NOMO-1 treated with DMSO at 0.1 percent for 48 hours (cell line): ENCODE measurements at regions not wholly inside any gene's neighbourhood (a gene's known extent, or its start where the extent isn't known, plus 50 kb on each side); places are given as distances from the start of the nearest gene placed in this dataset.
"Not testable (repeated sequence)": the region's sequence is repeated elsewhere in the genome, so short reads cannot be mapped to it uniquely, and the experiment has no call there.

ENCODE experiments used
- DNase-seq: peaks from one replicate; lab custom pipeline; 2025; ENCODE audit not compliant: unreplicated experiment; lab: John Stamatoyannopoulos, UW

DNA sequence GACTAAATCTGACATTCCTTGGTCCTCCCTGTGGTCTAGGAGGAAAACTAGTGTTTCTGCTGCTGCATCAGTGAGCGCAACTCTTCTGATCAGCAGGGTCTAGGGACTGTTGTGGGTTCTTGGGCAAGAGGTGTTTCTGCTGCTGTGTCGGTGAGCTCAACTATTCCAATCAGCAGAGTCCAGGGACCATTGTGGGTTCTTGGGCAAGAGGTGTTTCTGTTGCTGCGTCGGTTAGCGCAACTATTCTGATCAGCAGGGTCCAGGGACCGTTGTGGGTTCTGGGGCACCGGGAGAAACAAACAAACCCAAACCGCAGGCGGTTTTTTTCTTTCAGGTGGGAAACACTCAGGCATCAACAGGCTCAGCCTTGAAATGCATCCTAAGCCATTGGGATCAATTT lies 140.9 kb downstream of the FASLG start:
- not testable (repeated sequence) for DNase-seq

DNA sequence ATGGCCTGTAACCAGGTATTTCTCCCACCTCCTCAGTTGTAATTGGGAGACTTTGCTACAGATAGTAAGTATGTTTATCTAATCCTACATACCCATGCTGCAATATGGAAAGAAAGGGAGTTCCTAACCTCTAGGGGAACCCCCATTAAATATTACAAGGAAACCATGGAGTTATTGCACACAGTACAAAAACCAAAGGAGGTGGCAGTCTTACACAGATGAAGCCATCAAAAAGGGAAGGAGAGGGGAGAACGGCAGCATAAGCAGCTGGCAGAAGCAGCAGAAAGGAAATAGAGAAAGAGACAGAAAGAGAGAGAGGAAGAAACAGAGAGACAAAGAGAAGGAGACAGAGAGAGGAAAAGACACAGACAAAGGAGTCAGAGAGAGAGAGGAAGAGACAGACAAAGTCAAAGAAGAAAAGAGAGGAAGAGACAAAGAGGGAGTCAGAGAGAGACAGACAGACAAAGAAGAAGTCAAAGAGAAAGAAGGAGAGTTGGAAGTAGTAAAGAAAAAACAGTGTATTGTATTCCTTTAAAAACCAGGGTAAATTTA lies 142.9 kb downstream of the FASLG start:
- no peak for DNase-seq

DNA sequence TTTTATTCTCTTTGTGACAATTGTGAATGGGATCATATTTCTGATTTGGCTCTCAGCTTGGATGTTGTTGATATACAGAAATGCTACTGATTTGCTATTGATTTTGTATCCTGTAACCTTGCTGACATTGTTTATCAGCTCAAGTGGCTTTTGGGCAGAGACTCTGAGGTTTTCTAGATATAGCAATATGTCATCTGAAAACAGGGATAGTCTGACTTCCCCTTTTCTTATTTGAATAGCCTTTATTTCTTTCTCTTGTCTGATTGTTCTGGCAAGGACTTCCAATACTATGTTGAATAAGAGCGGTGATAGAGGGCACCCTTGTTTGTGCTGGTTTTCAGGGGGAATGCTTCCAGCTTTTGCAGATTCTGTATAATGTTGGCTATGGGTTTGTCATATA lies 150.8 kb downstream of the FASLG start:
- DNase-seq, result peak; percentile 27

GRCh38 chr1:172810480-172811175 lies 151.7 kb downstream of the FASLG start:
- peak; percentile 46 for DNase-seq

- DNase-seq, result no peak
Observed at GRCh38 chr1:172811694-172812093, 152.8 kb downstream of the FASLG start.

DNA sequence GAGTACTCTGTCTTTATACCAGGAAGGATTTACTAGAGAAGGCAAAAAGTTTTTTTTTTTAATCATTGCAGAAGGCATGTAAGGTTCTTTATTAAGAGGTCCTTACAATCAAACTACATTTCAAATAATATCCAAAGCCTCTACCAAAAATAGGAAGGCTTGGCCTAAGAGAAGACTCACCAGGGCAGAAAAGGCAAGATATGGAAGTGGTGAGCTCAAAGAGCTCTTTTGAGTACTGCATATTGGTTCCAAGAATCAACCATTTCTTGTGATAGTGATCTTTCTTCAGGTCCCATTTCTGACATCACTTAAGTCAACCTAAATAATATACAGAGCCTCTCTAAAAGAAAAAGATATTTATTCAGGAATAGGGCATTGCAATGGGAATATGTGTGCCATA lies 153.2 kb downstream of the FASLG start:
- no peak for DNase-seq

GRCh38 chr1:172813330-172813729 lies 154.4 kb downstream of the FASLG start:
- no peak for DNase-seq

GRCh38 chr1:172814428-172814827 lies 155.5 kb downstream of the FASLG start:
- DNase-seq, result no peak

DNA sequence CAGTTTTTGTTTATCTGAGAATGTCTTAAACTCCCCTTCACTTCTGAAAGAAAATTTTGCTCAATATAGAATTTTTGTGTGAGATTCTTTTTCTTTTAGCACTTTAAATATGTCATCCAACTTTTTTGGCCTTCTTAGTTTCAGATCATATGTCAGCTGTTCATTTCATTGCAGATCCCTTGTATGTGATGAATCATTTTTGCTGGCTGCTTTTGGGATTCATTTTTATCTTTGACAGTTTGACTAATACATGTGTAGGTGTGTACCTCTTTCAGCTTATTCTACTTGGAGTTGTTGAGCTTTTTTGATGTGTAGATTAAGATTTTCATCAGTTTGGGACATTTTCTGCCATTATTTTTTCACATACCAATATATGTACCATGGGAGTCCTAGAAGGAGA lies 156.8 kb downstream of the FASLG start:
- no peak for DNase-seq

DNA sequence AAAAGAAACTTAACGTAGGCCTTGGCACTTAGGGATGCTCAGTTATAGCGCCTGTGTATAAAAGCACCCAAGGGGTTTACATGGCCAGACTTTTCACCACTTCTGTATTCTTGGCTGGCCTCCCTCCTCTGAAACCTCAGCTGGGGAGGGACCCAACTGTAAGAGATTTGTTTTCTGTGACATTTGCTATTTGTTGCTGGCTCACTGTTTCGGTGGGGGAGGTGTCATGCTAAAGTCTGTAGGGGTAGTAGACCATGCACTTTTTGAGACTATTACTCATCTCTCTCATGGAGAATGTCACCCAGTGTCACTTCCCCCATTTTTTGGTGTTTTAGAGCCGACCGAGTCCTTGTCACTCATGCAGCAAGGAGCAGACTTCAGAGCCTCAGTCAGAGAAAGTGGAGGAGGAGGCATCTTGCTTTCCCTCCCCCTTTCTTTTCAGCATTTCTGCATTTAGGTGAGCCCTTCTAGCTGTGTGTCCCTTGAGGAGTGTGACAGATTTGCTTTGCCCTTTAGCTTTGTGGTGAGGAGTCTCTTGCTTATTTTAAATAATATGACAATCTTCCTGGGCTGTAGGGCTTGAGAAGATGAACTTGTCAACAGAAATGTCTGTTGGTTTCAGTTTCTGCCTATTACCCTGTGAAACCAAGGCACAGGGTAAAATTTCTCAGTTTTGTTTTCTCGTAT lies 160.1 kb downstream of the FASLG start:
- peak; percentile 74 for DNase-seq

- no peak for DNase-seq
Observed at GRCh38 chr1:172820475-172821158, 161.7 kb downstream of the FASLG start.

GRCh38 chr1:172821609-172822274 lies 162.8 kb downstream of the FASLG start:
- peak; percentile 12 for DNase-seq

DNA sequence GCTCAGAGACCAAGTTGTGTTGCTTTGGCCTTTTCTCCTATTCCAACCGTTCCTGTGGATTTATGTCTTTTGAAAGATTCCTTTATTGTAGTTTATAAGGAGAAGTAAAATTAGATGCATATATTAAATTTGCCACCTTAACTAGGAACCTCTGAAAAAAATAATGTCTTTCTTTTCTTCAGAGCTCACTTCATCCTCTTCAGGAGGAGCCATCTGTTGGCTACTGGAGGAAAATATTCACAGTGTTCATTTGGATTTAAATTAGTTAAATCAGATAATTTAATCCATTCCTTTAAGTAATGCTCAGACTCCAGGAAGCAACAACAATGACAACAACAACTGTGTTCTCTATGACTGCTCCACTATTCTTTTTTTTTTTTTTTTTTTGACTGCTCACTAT lies 164.0 kb downstream of the FASLG start:
- DNase-seq, result no peak

GRCh38 chr1:172823534-172823933 lies 164.6 kb downstream of the FASLG start:
- DNase-seq, result no peak

- DNase-seq, result peak; percentile 50
Observed at GRCh38 chr1:172824209-172824608, 165.3 kb downstream of the FASLG start.

GRCh38 chr1:172826096-172826741 lies 167.3 kb downstream of the FASLG start:
- DNase-seq, result peak; percentile 33

DNA sequence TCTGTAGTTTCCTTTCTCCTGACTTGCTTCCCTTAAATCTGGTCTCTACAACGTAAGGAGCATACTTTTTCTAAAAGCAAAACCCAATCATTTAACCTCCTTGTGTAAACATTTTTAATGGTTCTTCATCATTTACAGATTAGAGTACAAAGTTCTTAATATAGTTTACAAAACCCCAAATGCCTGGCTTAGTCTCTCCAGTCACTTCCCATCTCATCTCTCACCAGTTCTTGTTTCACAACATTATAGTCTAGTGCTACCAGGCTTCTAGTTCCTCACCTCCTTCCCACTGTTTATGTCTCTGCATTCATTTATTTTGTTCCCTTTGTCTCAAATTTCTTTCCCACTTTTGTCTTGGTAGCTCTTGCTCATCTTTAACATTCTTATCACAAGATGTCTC lies 168.4 kb downstream of the FASLG start:
- DNase-seq, result peak; percentile 16

DNA sequence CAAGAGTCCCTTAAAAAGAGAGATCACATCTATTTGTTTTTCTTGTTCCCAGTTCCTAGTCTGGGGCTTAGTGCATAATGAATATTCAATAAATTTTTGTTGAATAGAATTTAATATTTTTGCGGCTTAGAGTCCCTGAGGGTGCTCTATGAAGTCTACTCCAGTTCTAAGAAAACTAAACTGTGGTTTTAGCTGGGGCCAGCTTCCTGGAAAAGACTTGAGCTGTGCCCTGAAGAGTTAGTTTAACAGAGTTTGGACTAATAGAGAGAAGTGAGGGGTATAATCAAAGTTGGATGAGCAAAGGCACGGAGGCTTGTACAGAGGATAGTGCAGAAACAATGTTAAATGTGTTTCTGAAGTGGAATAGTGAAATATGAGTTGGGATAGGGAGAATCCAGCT lies 168.9 kb downstream of the FASLG start:
- no peak for DNase-seq

- no peak for DNase-seq
Observed at GRCh38 chr1:172832006-172832725, 173.3 kb downstream of the FASLG start.

- no peak for DNase-seq
Observed at GRCh38 chr1:172833954-172834353, 175.1 kb downstream of the FASLG start.
